AG09309 (cell line): ENCODE measurements at regions not wholly inside any gene's neighbourhood (a gene's known extent, or its start where the extent isn't known, plus 50 kb on each side); places are given as distances from the start of the nearest gene placed in this dataset.

Source experiments
- DNase-seq: peaks from one replicate; pipeline ENCODE4 v3.0.0-alpha.2; 2010; ENCODE audit warnings: low read depth
- H3K4me3 ChIP-seq: 2 replicates; pipeline ENCODE4 v1.5.1; 2011; ENCODE audit warnings: mild to moderate bottlenecking, low read depth, low read length, moderate library complexity; ENCODE audit not compliant: control insufficient read depth
- CTCF ChIP-seq: IDR thresholded peaks from 2 replicates; pipeline ENCODE4 v1.5.1; 2011; ENCODE audit warnings: mild to moderate bottlenecking, low read depth, low read length, inconsistent platforms; ENCODE audit not compliant: insufficient read depth, control insufficient read depth; ENCODE audit errors: missing control alignments

GRCh38 chr16:5319799-5320198 is 222.2 kb upstream of the EEF2KMT start:
- no peak for TF ChIP-seq CTCF
- no peak overlapping the region for H3K4me3 ChIP-seq
- DNase-seq, result no peak

GRCh38 chr16:5315914-5316313 is 218.3 kb upstream of the EEF2KMT start:
- no peak overlapping the region for H3K4me3 ChIP-seq
- no peak for TF ChIP-seq CTCF
- no peak for DNase-seq

- no peak for TF ChIP-seq CTCF
- no peak overlapping the region for H3K4me3 ChIP-seq
- no peak for DNase-seq
These were observed 216.8 kb upstream of the EEF2KMT start for GRCh38 chr16:5314377-5314776.

- no peak overlapping the region for H3K4me3 ChIP-seq
- TF ChIP-seq CTCF, result no peak
- no peak for DNase-seq
These were observed 212.5 kb upstream of the EEF2KMT start for GRCh38 chr16:5309946-5310611.

GRCh38 chr16:5305023-5305422 is 207.4 kb upstream of the EEF2KMT start:
- no peak for DNase-seq
- no peak for TF ChIP-seq CTCF
- H3K4me3 ChIP-seq, result no peak overlapping the region

- H3K4me3 ChIP-seq, result no peak overlapping the region
- no peak for TF ChIP-seq CTCF
- DNase-seq, result no peak
These were observed 204.9 kb upstream of the EEF2KMT start for GRCh38 chr16:5302372-5303114.
